OCI-LY7 (cell line): ENCODE measurements at regions not wholly inside any gene's neighbourhood (a gene's known extent, or its start where the extent isn't known, plus 50 kb on each side); places are given as distances from the start of the nearest gene placed in this dataset.

Source experiments
- BruUV-seq: library from RNA; stranded (reverse); fragments of 400-500 nt; replicated peaks from 2 replicates; lab custom pipeline; 2021; lab: Mats Ljungman, UMichigan
- CTCF ChIA-PET: fragments of 300-600 bp; sonication (Branson Sonifier 250); formaldehyde crosslinking; loops from one replicate; lab custom pipeline; 2022; ENCODE audit warnings: antibody characterized with exemption; ENCODE audit not compliant: unreplicated experiment; lab: Charles Lee
- POLR2A ChIA-PET: fragments of 300-600 bp; sonication (Branson Sonifier 250); formaldehyde crosslinking; loops from one replicate; lab custom pipeline; 2022; ENCODE audit warnings: antibody characterized with exemption; lab: Charles Lee
- DNase-seq: peaks from one replicate; pipeline ENCODE4 v3.0.0-alpha.2; 2015; ENCODE audit warnings: low spot score
- H2AFZ ChIP-seq: fragments of 200-600 bp; sonication (generic), shearing (Covaris generic); 2 replicates; pipeline ENCODE4 v1.6.1; 2014; ENCODE audit warnings: mild to moderate bottlenecking, antibody characterized with exemption, low read length, moderate library complexity
- H3K27ac ChIP-seq: fragments of 200-600 bp; sonication (generic); 2 replicates; pipeline ENCODE4 v1.5.1; 2014; ENCODE audit warnings: mixed run types, low read depth, mild to moderate bottlenecking, moderate library complexity, low read length, inconsistent platforms; ENCODE audit not compliant: poor library complexity, severe bottlenecking
- H3K36me3 ChIP-seq: fragments of 200-600 bp; sonication (generic); 2 replicates; pipeline ENCODE4 v1.6.1; 2014; ENCODE audit warnings: mild to moderate bottlenecking, antibody characterized with exemption, low read length, moderate library complexity, mixed read lengths; ENCODE audit not compliant: insufficient read depth
- H3K4me1 ChIP-seq: fragments of 200-600 bp; sonication (generic); 2 replicates; pipeline ENCODE4 v1.5.1; 2014; ENCODE audit warnings: mild to moderate bottlenecking, low read length; ENCODE audit not compliant: insufficient read depth, poor library complexity, severe bottlenecking
- H3K4me2 ChIP-seq: fragments of 200-600 bp; sonication (generic); 2 replicates; pipeline ENCODE4 v1.6.1; 2014; ENCODE audit warnings: mild to moderate bottlenecking, low read length
- H3K4me3 ChIP-seq: fragments of 200-600 bp; sonication (generic); 2 replicates; pipeline ENCODE4 v1.5.1; 2014; ENCODE audit warnings: mild to moderate bottlenecking, low read depth, low read length; ENCODE audit not compliant: poor library complexity, severe bottlenecking
- H3K79me2 ChIP-seq: fragments of 200-600 bp; sonication (generic); 2 replicates; pipeline ENCODE4 v1.6.1; 2016; ENCODE audit warnings: low read depth, mild to moderate bottlenecking, low read length, moderate library complexity, mixed read lengths; ENCODE audit not compliant: insufficient read depth
- H3K9me2 ChIP-seq: fragments of 200-600 bp; sonication (generic); 2 replicates; pipeline ENCODE4 v1.6.1; 2016; ENCODE audit warnings: mild to moderate bottlenecking, low read length, mixed read lengths; ENCODE audit not compliant: insufficient read depth
- H3K9me3 ChIP-seq: fragments of 200-600 bp; sonication (generic); 2 replicates; pipeline ENCODE4 v1.6.1; 2014; ENCODE audit warnings: mild to moderate bottlenecking, mixed run types, low read length, mixed read lengths
- H4K20me1 ChIP-seq: fragments of 200-600 bp; sonication (generic); 2 replicates; pipeline ENCODE4 v1.6.1; 2014; ENCODE audit warnings: mild to moderate bottlenecking, antibody characterized with exemption, low read length, moderate library complexity, mixed read lengths; ENCODE audit not compliant: insufficient read depth
- CTCF ChIP-seq: fragments of 200-600 bp; sonication (generic); conservative IDR thresholded peaks from 2 replicates; pipeline ENCODE4 v1.5.1; 2014; ENCODE audit warnings: mild to moderate bottlenecking, antibody characterized with exemption, low read length, moderate library complexity, mixed read lengths
- EZH2phosphoT487 ChIP-seq: fragments of 200-600 bp; sonication (generic); IDR thresholded peaks from 2 replicates; pipeline ENCODE4 v1.6.1; 2018; ENCODE audit warnings: low read depth, borderline replicate concordance, mild to moderate bottlenecking, mixed run types, antibody characterized with exemption, low read length, moderate library complexity, mixed read lengths
- intact Hi-C: fragments of 100-400 bp; cut with micrococcal nuclease; formaldehyde crosslinking; loops from one replicate; pipeline ENCODE4 v1.10.0; 2022; ENCODE audit not compliant: unreplicated experiment

DNA sequence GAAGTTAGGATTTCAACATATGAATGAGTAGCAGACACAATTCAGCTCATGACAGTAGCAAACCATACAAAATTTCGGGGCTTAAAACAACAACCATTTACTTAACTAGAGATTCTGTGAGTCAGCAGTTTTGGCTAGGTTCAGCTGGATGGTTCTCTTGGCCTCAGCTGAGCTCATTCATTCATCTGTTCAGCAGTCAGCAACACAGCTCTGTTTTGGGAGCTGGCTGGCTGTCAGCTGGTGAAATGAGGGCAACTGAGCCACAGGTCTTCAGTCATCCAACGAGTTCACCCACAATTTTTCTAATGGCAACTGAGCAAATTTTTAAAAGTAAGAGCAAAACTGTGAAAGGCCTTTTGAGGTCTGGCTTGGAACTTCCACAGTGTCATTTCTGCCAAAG lies 2005.1 kb upstream of the AGA start:
- H3K4me3 ChIP-seq: no peak overlapping the region
- no peak overlapping the region for H3K4me2 ChIP-seq
- CTCF ChIA-PET: interaction anchor here (0.5 kb wide), 1 partner anchor 99 kb away, joined by 4 read pairs; no protein-coding TSS in a partner anchor
- no peaks in the 10 kb centered on the region for H3K36me3 ChIP-seq
- no peak overlapping the region for H2AFZ ChIP-seq
- intact Hi-C loops: no loop called here
- H3K4me1 ChIP-seq: no peaks in the 10 kb centered on the region
- no peaks in the 10 kb centered on the region for H3K9me3 ChIP-seq
- H3K79me2 ChIP-seq: no peaks in the 10 kb centered on the region
- no peak overlapping the region for H3K27ac ChIP-seq
- no peak for DNase-seq
- POLR2A ChIA-PET: no interaction called here
- H3K9me2 ChIP-seq: no peaks in the 10 kb centered on the region
- BruUV-seq: no TSS peak
- H4K20me1 ChIP-seq: no peaks in the 10 kb centered on the region
- TF ChIP-seq CTCF (no peak), EZH2phosphoT487 (no peak)

GRCh38 chr4:179465131-179465797 lies 2023.0 kb upstream of the AGA start:
- Histone ChIP-seq H3K9me2 (no peaks in the 10 kb centered on the region), H3K4me2 (0 out of 2 replicates have a peak overlapping the region, but pooled peaks have one; percentile 10), H3K27ac (no peak overlapping the region), H3K79me2 (no peaks in the 10 kb centered on the region), H4K20me1 (no peaks in the 10 kb centered on the region), H3K4me1 (peaks cover 3% of the 10 kb centered on the region), H3K9me3 (no peaks in the 10 kb centered on the region), H3K36me3 (no peaks in the 10 kb centered on the region), H2AFZ (peak overlapping the region; percentile 40), H3K4me3 (no peak overlapping the region)
- intact Hi-C loops: no loop called here
- ChIA-PET CTCF (no interaction called here), POLR2A (interaction anchor here (1.0 to 1.2 kb wide), 2 partner anchors 9 to 15 kb away, joined by 3 read pairs; no protein-coding TSS in a partner anchor)
- DNase-seq: peak; percentile 28
- TF ChIP-seq CTCF: no peak
- no TSS peak for BruUV-seq

- ChIA-PET POLR2A (interaction anchor here (0.6 kb wide), 1 partner anchor 36 kb away, joined by 3 read pairs; no protein-coding TSS in a partner anchor), CTCF (no interaction called here)
- H3K36me3 ChIP-seq: no peaks in the 10 kb centered on the region
- no peaks in the 10 kb centered on the region for H3K9me3 ChIP-seq
- TF ChIP-seq EZH2phosphoT487 (no peak), CTCF (no peak)
- no peak overlapping the region for H3K27ac ChIP-seq
- H3K9me2 ChIP-seq: no peaks in the 10 kb centered on the region
- H3K79me2 ChIP-seq: no peaks in the 10 kb centered on the region
- peaks cover 3% of the 10 kb centered on the region for H3K4me1 ChIP-seq
- H3K4me3 ChIP-seq: no peak overlapping the region
- intact Hi-C loops: no loop called here
- H2AFZ ChIP-seq: no peak overlapping the region; the same call in 1 of the 2 replicates
- H4K20me1 ChIP-seq: no peaks in the 10 kb centered on the region
- BruUV-seq: no TSS peak
- H3K4me2 ChIP-seq: no peak overlapping the region
- no peak for DNase-seq
These were observed 2025.6 kb upstream of the AGA start for GRCh38 chr4:179467878-179468277.
